T-helper 1 cell (primary cell): ENCODE measurements at regions not wholly inside any gene's neighbourhood (a gene's known extent, or its start where the extent isn't known, plus 50 kb on each side); places are given as distances from the start of the nearest gene placed in this dataset.

Experiments
- DNase-seq, 5 donors: peaks; one replicate each; pipeline ENCODE4 v3.0.0-alpha.2; 2012 to 2020

GRCh38 chr15:46120713-46121112, 485.9 kb downstream of the SQOR start:
- DNase-seq, result no peak

GRCh38 chr15:46121441-46121840, 486.6 kb downstream of the SQOR start:
- DNase-seq, result no peak

- no peak for DNase-seq
Measured at GRCh38 chr15:46126581-46126980, 491.8 kb downstream of the SQOR start.

- no peak for DNase-seq
Measured at GRCh38 chr15:46127361-46127874, 492.6 kb downstream of the SQOR start.

GRCh38 chr15:46129145-46129544, 494.3 kb downstream of the SQOR start:
- no peak for DNase-seq

GRCh38 chr15:46131876-46132275, 497.0 kb downstream of the SQOR start:
- no peak for DNase-seq

GRCh38 chr15:46137443-46137842, 502.6 kb downstream of the SQOR start:
- DNase-seq, result no peak

- no peak for DNase-seq
Measured at GRCh38 chr15:46146002-46146401, 511.2 kb downstream of the SQOR start.

- DNase-seq, result no peak
Measured at GRCh38 chr15:46146915-46147314, 512.1 kb downstream of the SQOR start.

GRCh38 chr15:46151786-46152185, 517.0 kb downstream of the SQOR start:
- no peak for DNase-seq

GRCh38 chr15:46166750-46167149, 531.9 kb downstream of the SQOR start:
- DNase-seq, result no peak

- DNase-seq, result no peak
Measured at GRCh38 chr15:46170326-46170725, 535.5 kb downstream of the SQOR start.

- DNase-seq, result no peak
Measured at GRCh38 chr15:46174122-46174521, 539.3 kb downstream of the SQOR start.

GRCh38 chr15:46177219-46177618, 542.4 kb downstream of the SQOR start:
- no peak for DNase-seq

GRCh38 chr15:46178138-46178537, 543.3 kb downstream of the SQOR start:
- DNase-seq, result no peak

- no peak for DNase-seq
Measured at GRCh38 chr15:46207341-46207740, 572.5 kb downstream of the SQOR start.

GRCh38 chr15:46213551-46213950, 578.7 kb downstream of the SQOR start:
- DNase-seq, result no peak

- DNase-seq, result no peak
Measured at GRCh38 chr15:46222826-46223225, 588.0 kb downstream of the SQOR start.

GRCh38 chr15:46229263-46229662, 594.4 kb downstream of the SQOR start:
- no peak for DNase-seq

GRCh38 chr15:46231786-46232185, 597.0 kb downstream of the SQOR start:
- no peak for DNase-seq

- DNase-seq, result no peak
Measured at GRCh38 chr15:46232471-46232870, 597.6 kb downstream of the SQOR start.

GRCh38 chr15:46242935-46243334, 608.1 kb downstream of the SQOR start:
- no peak for DNase-seq

GRCh38 chr15:46251903-46252302, 617.1 kb downstream of the SQOR start:
- no peak for DNase-seq

- no peak for DNase-seq
Measured at GRCh38 chr15:46258056-46258455, 623.2 kb downstream of the SQOR start.

GRCh38 chr15:46260937-46261336, 626.1 kb downstream of the SQOR start:
- no peak for DNase-seq
